ENCODE measurements at regions not wholly inside any gene's neighbourhood (a gene's known extent, or its start where the extent isn't known, plus 50 kb on each side); places are given as distances from the start of the nearest gene placed in this dataset.

- Mint-ChIP-seq H3K9me3 (ENCODE audit: unreplicated experiment) (no peaks in the 10 kb centered on the region), H3K4me3 (ENCODE audit: unreplicated experiment) (no peak overlapping the region), H3K36me3 (ENCODE audit: unreplicated experiment) (no peaks in the 10 kb centered on the region), H3K27ac (ENCODE audit: unreplicated experiment) (no peak overlapping the region), H3K27me3 (ENCODE audit: unreplicated experiment) (peaks cover 25% of the 10 kb centered on the region), H3K4me1 (ENCODE audit: unreplicated experiment) (no peaks in the 10 kb centered on the region)
- TF ChIP-seq CTCF (IDR thresholded peaks at IDR 0.05): no peak
- no peak for DNase-seq (ENCODE audit: extremely low spot score, unreplicated experiment)
Measured at GRCh38 chr4:1533501-1534064, 127.3 kb upstream of the NKX1-1 start.

DNA sequence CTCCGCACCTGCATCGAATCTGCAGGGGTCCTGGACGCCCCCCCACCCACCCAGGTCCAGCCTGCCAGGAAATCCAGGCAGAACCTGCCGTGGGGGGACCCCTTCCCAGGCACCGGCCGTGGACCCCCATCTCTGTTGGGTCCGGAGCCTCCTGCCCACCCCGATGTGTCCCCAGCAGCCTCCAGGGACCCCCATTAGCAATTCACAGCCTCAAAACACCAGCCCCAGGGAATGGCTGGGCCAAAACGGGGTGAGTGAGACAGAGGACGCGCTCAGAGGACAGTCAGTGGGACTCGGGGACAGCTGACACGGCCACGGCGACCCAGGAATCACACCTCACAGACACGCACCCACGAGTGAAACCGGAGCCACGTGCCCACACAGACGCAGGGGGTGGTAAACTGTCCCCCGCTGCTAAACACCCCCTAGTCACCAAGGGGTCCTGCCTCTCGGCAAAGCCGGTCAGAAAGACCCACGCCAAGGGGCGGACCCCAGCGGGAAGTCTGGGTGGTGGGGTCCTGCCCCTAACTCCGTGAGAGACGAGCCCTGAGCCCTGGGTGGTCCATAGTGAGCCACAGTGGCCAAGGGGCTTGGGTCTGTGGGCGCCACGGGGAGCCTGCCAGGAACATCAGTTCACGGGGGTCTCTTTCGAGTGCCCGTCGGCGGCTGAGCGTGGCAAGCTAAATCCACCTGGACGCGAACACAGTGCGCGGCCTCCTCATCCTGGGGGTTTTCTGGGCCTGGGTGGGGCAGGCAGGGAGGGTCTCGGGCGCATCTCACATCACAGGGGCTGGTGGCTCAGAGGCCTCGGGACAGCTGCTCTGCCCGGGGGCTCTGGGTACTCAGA is 126.5 kb upstream of the NKX1-1 start:
- Mint-ChIP-seq H3K27ac (ENCODE audit: unreplicated experiment) (no peak overlapping the region), H3K4me1 (ENCODE audit: unreplicated experiment) (no peaks in the 10 kb centered on the region), H3K36me3 (ENCODE audit: unreplicated experiment) (no peaks in the 10 kb centered on the region), H3K27me3 (ENCODE audit: unreplicated experiment) (peaks cover 33% of the 10 kb centered on the region), H3K4me3 (ENCODE audit: unreplicated experiment) (no peak overlapping the region), H3K9me3 (ENCODE audit: unreplicated experiment) (no peaks in the 10 kb centered on the region)
- TF ChIP-seq CTCF (IDR thresholded peaks at IDR 0.05): no peak
- DNase-seq (ENCODE audit: extremely low spot score, unreplicated experiment): no peak

DNA sequence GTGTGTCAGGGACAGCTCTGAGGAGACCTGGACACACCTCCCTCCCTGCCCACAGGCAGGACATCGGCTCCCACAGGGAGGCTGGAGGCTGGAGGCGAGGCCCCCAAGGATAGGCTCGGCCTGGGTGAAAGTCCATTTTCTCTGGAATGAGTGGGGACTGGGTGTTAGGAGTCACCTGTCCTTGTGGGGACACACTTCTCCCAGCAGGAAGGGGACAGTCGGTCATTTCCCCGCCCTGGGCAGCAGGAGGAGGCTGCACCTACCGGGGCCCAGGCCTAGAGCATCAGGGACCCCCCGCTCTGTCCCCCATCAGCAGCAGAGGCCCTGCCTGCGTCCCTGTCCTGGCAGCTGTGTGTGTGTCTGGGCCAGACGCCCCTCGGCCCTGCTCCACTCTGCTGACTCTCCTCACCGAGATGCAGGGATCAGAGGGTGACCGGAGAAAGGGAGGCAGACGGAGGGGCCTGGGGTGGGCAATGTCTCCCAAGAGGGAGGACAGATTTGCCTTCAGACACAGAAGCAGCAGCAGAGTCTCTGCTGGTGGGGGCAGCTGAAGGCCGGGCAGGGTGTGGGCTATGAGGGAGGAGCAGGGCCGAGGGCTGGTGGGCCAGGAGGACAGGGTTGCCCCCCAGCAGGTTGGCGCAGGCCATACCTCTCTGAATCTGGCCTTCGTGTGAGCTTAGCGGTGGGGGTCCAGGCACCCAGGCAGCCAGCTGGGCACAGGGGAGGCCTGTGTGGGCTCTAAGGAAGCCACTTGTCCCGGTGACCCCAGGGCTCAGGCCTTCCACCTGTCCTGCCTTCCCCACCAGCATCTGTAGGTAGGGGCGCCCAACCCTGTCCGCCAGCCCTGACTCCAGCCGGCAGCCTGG is 125.7 kb upstream of the NKX1-1 start:
- no peak for DNase-seq (ENCODE audit: extremely low spot score, unreplicated experiment)
- peaks cover 41% of the 10 kb centered on the region for H3K27me3 Mint-ChIP-seq (ENCODE audit: unreplicated experiment)
- H3K27ac Mint-ChIP-seq (ENCODE audit: unreplicated experiment): no peak overlapping the region
- H3K4me1 Mint-ChIP-seq (ENCODE audit: unreplicated experiment): no peaks in the 10 kb centered on the region
- H3K4me3 Mint-ChIP-seq (ENCODE audit: unreplicated experiment): no peak overlapping the region
- H3K36me3 Mint-ChIP-seq (ENCODE audit: unreplicated experiment): no peaks in the 10 kb centered on the region
- peaks cover 3% of the 10 kb centered on the region for H3K9me3 Mint-ChIP-seq (ENCODE audit: unreplicated experiment)
- no peak for TF ChIP-seq CTCF (IDR thresholded peaks at IDR 0.05)

- Mint-ChIP-seq H3K36me3 (ENCODE audit: unreplicated experiment) (no peaks in the 10 kb centered on the region), H3K4me3 (ENCODE audit: unreplicated experiment) (no peak overlapping the region), H3K9me3 (ENCODE audit: unreplicated experiment) (peaks cover 9% of the 10 kb centered on the region), H3K4me1 (ENCODE audit: unreplicated experiment) (no peaks in the 10 kb centered on the region), H3K27ac (ENCODE audit: unreplicated experiment) (no peak overlapping the region), H3K27me3 (ENCODE audit: unreplicated experiment) (peaks cover 50% of the 10 kb centered on the region)
- DNase-seq (ENCODE audit: extremely low spot score, unreplicated experiment): no peak
- no peak for TF ChIP-seq CTCF (IDR thresholded peaks at IDR 0.05)
Measured at GRCh38 chr4:1530356-1530755, 124.1 kb upstream of the NKX1-1 start.

- Mint-ChIP-seq H3K4me1 (ENCODE audit: unreplicated experiment) (no peaks in the 10 kb centered on the region), H3K36me3 (ENCODE audit: unreplicated experiment) (no peaks in the 10 kb centered on the region), H3K4me3 (ENCODE audit: unreplicated experiment) (no peak overlapping the region), H3K27ac (ENCODE audit: unreplicated experiment) (no peak overlapping the region), H3K27me3 (ENCODE audit: unreplicated experiment) (peaks cover 63% of the 10 kb centered on the region), H3K9me3 (ENCODE audit: unreplicated experiment) (peaks cover 12% of the 10 kb centered on the region)
- TF ChIP-seq CTCF (IDR thresholded peaks at IDR 0.05): no peak
- no peak for DNase-seq (ENCODE audit: extremely low spot score, unreplicated experiment)
Measured at GRCh38 chr4:1524761-1525160, 118.5 kb upstream of the NKX1-1 start.
